Liver (tissue), 3 donors: ENCODE measurements at regions not wholly inside any gene's neighbourhood (a gene's known extent, or its start where the extent isn't known, plus 50 kb on each side); places are given as distances from the start of the nearest gene placed in this dataset.

ENCODE experiments used
- FOXA1 ChIP-seq: IDR thresholded peaks from 2 replicates; pipeline ENCODE4 v1.6.1; 2016; ENCODE audit warnings: antibody characterized with exemption
- HNF4G ChIP-seq: IDR thresholded peaks from 2 replicates; pipeline ENCODE4 v1.6.1; 2016; ENCODE audit warnings: antibody characterized with exemption
- RAD21 ChIP-seq, 2 donors: IDR thresholded peaks; 2 replicates each; pipeline ENCODE4 v1.6.1; 2016; ENCODE audit warnings: antibody characterized with exemption in 2 of 2, mild to moderate bottlenecking in 2 of 2
- SP1 ChIP-seq: IDR thresholded peaks from 2 replicates; pipeline ENCODE4 v1.6.1; 2018; ENCODE audit warnings: antibody characterized with exemption, mild to moderate bottlenecking
- TAF1 ChIP-seq: conservative IDR thresholded peaks from 2 replicates; pipeline ENCODE4 v1.6.1; 2016; ENCODE audit warnings: antibody characterized with exemption, mild to moderate bottlenecking
- YY1 ChIP-seq: IDR thresholded peaks from 2 replicates; pipeline ENCODE4 v1.6.1; 2016; ENCODE audit warnings: antibody characterized with exemption, mild to moderate bottlenecking
- TF ChIP-seq, protein P1 (sequence below): fragments of 150-350 bp; IDR thresholded peaks from 2 replicates; pipeline ENCODE4 v1.5.1; 2017; ENCODE audit warnings: improper control_type of control experiment, low read depth, low read length; ENCODE audit not compliant: missing input control
- TF ChIP-seq, protein P2 (sequence below): IDR thresholded peaks from 2 replicates; pipeline ENCODE4 v1.6.1; 2016; ENCODE audit warnings: antibody characterized with exemption
- donor health status: healthy.
- donor health status: healthy.

DNA sequence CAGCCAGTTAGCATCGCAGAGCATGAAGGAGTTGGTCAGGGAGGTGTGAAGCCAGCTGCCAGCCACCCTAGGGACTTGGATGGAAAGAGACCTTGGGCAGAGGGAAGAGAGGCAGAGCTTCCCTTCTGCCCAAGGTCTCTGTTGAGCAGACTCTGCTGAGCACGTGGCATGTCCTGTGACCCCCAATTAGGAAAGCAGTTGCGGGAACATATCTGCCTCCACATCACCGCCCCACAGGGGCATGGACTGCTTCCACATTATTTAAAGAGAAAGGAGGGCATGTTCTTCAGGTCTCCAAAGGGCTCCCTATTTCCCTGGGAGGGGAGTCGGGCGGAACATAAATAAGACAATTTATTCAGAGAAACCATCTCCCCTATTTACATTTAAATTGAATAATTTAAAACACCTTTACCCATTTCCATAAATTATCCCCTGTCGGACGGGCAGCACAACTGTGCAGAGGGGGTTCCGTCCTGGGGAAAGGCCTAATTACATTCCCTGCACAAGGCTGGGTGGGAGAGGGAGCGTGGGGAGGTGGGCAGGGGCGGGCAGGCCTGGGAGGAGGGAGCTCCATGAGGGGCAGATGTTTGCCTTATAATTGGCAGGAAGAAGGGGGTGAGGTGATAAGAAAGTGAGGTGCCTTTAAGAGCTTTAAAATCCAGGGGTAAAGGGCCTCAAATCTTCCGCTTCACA lies 88.8 kb upstream of the THY1 start:
- TF ChIP-seq, protein P1, sequence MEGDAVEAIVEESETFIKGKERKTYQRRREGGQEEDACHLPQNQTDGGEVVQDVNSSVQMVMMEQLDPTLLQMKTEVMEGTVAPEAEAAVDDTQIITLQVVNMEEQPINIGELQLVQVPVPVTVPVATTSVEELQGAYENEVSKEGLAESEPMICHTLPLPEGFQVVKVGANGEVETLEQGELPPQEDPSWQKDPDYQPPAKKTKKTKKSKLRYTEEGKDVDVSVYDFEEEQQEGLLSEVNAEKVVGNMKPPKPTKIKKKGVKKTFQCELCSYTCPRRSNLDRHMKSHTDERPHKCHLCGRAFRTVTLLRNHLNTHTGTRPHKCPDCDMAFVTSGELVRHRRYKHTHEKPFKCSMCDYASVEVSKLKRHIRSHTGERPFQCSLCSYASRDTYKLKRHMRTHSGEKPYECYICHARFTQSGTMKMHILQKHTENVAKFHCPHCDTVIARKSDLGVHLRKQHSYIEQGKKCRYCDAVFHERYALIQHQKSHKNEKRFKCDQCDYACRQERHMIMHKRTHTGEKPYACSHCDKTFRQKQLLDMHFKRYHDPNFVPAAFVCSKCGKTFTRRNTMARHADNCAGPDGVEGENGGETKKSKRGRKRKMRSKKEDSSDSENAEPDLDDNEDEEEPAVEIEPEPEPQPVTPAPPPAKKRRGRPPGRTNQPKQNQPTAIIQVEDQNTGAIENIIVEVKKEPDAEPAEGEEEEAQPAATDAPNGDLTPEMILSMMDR, result no peak
- TF ChIP-seq, protein P2, sequence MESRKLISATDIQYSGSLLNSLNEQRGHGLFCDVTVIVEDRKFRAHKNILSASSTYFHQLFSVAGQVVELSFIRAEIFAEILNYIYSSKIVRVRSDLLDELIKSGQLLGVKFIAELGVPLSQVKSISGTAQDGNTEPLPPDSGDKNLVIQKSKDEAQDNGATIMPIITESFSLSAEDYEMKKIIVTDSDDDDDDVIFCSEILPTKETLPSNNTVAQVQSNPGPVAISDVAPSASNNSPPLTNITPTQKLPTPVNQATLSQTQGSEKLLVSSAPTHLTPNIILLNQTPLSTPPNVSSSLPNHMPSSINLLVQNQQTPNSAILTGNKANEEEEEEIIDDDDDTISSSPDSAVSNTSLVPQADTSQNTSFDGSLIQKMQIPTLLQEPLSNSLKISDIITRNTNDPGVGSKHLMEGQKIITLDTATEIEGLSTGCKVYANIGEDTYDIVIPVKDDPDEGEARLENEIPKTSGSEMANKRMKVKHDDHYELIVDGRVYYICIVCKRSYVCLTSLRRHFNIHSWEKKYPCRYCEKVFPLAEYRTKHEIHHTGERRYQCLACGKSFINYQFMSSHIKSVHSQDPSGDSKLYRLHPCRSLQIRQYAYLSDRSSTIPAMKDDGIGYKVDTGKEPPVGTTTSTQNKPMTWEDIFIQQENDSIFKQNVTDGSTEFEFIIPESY, result no peak
- TF ChIP-seq YY1, result no peak
- no peak for TF ChIP-seq FOXA1
- no peak for TF ChIP-seq TAF1
- no peak for TF ChIP-seq HNF4G
- TF ChIP-seq RAD21 (IDR thresholded peaks at IDR 0.05), result no peak
- no peak for TF ChIP-seq SP1
